Epithelial cell of esophagus (primary cell): ENCODE measurements at regions not wholly inside any gene's neighbourhood (a gene's known extent, or its start where the extent isn't known, plus 50 kb on each side); places are given as distances from the start of the nearest gene placed in this dataset.

Experiments
- DNase-seq: peaks from one replicate; pipeline ENCODE4 v3.0.0; 2010; ENCODE audit warnings: low read depth
- H3K4me3 ChIP-seq: 2 replicates; pipeline ENCODE4 v1.5.1; 2011; ENCODE audit warnings: mild to moderate bottlenecking, low read length, control low read depth
- TF ChIP-seq, protein P1 (sequence below): IDR thresholded peaks from 2 replicates; pipeline ENCODE4 v1.5.1; 2011; ENCODE audit warnings: low read depth, mild to moderate bottlenecking, low read length, control low read depth, inconsistent platforms; ENCODE audit not compliant: insufficient read depth; ENCODE audit errors: missing control alignments

- DNase-seq: no peak
- TF ChIP-seq, protein P1, sequence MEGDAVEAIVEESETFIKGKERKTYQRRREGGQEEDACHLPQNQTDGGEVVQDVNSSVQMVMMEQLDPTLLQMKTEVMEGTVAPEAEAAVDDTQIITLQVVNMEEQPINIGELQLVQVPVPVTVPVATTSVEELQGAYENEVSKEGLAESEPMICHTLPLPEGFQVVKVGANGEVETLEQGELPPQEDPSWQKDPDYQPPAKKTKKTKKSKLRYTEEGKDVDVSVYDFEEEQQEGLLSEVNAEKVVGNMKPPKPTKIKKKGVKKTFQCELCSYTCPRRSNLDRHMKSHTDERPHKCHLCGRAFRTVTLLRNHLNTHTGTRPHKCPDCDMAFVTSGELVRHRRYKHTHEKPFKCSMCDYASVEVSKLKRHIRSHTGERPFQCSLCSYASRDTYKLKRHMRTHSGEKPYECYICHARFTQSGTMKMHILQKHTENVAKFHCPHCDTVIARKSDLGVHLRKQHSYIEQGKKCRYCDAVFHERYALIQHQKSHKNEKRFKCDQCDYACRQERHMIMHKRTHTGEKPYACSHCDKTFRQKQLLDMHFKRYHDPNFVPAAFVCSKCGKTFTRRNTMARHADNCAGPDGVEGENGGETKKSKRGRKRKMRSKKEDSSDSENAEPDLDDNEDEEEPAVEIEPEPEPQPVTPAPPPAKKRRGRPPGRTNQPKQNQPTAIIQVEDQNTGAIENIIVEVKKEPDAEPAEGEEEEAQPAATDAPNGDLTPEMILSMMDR: no peak
- H3K4me3 ChIP-seq: no peak overlapping the region
Measured at GRCh38 chr11:120034176-120034875, 103.6 kb downstream of the TRIM29 start.

GRCh38 chr11:120032766-120033390 lies 105.0 kb downstream of the TRIM29 start:
- TF ChIP-seq, protein P1: no peak
- no peak overlapping the region for H3K4me3 ChIP-seq
- no peak for DNase-seq

- H3K4me3 ChIP-seq: no peak overlapping the region
- DNase-seq: no peak
- TF ChIP-seq, protein P1: no peak
Measured at GRCh38 chr11:120031612-120032600, 106.0 kb downstream of the TRIM29 start.

DNA sequence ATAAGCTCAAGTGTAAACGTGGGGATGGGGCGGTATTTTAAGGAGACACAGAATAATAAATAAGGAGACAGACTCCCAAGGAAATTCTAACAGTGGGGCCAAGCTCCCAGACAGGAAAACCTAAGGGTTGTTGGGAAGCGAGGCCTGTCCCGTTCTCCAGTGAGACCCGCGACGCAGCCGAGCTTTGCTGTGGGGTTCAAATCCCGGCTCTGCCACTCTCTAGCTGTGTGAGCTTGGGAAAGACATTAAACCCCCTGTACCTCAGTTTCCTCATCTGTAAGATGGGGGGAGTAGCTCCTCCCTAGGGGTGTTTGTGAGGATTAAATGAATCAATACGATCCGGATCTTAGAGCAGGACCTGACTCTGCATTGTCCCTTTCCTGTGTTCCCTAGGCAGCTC lies 106.8 kb downstream of the TRIM29 start:
- no peak overlapping the region for H3K4me3 ChIP-seq
- TF ChIP-seq, protein P1: no peak
- no peak for DNase-seq

DNA sequence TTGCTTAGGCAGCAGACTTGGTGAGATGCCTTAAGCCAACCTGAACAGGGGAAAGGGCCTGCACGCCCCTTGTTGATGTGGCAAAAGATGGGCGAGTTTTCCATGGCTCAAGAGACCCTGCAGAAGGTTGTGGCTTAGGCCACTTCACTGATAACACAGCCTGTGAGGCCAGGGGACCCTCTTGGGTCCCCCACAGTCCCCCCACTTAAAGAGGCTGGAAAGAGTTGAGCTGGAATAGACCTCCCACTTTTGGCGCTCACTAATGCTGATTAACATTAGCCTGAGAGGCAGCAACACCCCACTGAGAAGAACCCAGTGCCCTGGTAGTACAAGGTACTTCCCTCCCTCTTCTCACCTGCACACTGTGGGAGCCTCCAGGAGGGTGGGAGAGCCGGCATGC lies 107.5 kb downstream of the TRIM29 start:
- H3K4me3 ChIP-seq: no peak overlapping the region
- DNase-seq: no peak
- TF ChIP-seq, protein P1: no peak

- H3K4me3 ChIP-seq: no peak overlapping the region
- TF ChIP-seq, protein P1: no peak
- DNase-seq: no peak
Measured at GRCh38 chr11:120029321-120029720, 108.6 kb downstream of the TRIM29 start.
